Fibroblast of the aortic adventitia (primary cell): ENCODE measurements at regions not wholly inside any gene's neighbourhood (a gene's known extent, or its start where the extent isn't known, plus 50 kb on each side); places are given as distances from the start of the nearest gene placed in this dataset.

Experiments
- DNase-seq: peaks from one replicate; pipeline ENCODE4 v3.0.0-alpha.2; 2010; ENCODE audit warnings: low read depth
- H3K4me3 ChIP-seq: 2 replicates; pipeline ENCODE4 v1.5.1; 2011; ENCODE audit warnings: low read depth, mild to moderate bottlenecking, control low read depth, low read length, moderate library complexity
- CTCF ChIP-seq: IDR thresholded peaks from 2 replicates; pipeline ENCODE4 v1.5.1; 2011; ENCODE audit warnings: mild to moderate bottlenecking, low read length, control low read depth, inconsistent platforms; ENCODE audit not compliant: insufficient read depth

- no peak for DNase-seq
- no peak overlapping the region for H3K4me3 ChIP-seq
- TF ChIP-seq CTCF, result no peak
These were observed 615.4 kb downstream of the RWDD3 start for GRCh38 chr1:95849439-95849838.

- H3K4me3 ChIP-seq, result no peak overlapping the region
- no peak for DNase-seq
- no peak for TF ChIP-seq CTCF
These were observed 616.2 kb downstream of the RWDD3 start for GRCh38 chr1:95850165-95850649.

GRCh38 chr1:95850763-95851162 lies 616.8 kb downstream of the RWDD3 start:
- TF ChIP-seq CTCF, result no peak
- no peak overlapping the region for H3K4me3 ChIP-seq
- DNase-seq, result no peak

GRCh38 chr1:95852483-95853070 lies 618.6 kb downstream of the RWDD3 start:
- no peak for TF ChIP-seq CTCF
- DNase-seq, result no peak
- H3K4me3 ChIP-seq, result no peak overlapping the region

- no peak for TF ChIP-seq CTCF
- H3K4me3 ChIP-seq, result no peak overlapping the region
- DNase-seq, result no peak
These were observed 620.4 kb downstream of the RWDD3 start for GRCh38 chr1:95854457-95854856.

- DNase-seq, result no peak
- no peak overlapping the region for H3K4me3 ChIP-seq
- no peak for TF ChIP-seq CTCF
These were observed 629.1 kb downstream of the RWDD3 start for GRCh38 chr1:95863086-95863485.

GRCh38 chr1:95865769-95866168 lies 631.8 kb downstream of the RWDD3 start:
- TF ChIP-seq CTCF, result no peak
- DNase-seq, result no peak
- no peak overlapping the region for H3K4me3 ChIP-seq
